ENCODE measurements at regions not wholly inside any gene's neighbourhood (a gene's known extent, or its start where the extent isn't known, plus 50 kb on each side); places are given as distances from the start of the nearest gene placed in this dataset.

DNA sequence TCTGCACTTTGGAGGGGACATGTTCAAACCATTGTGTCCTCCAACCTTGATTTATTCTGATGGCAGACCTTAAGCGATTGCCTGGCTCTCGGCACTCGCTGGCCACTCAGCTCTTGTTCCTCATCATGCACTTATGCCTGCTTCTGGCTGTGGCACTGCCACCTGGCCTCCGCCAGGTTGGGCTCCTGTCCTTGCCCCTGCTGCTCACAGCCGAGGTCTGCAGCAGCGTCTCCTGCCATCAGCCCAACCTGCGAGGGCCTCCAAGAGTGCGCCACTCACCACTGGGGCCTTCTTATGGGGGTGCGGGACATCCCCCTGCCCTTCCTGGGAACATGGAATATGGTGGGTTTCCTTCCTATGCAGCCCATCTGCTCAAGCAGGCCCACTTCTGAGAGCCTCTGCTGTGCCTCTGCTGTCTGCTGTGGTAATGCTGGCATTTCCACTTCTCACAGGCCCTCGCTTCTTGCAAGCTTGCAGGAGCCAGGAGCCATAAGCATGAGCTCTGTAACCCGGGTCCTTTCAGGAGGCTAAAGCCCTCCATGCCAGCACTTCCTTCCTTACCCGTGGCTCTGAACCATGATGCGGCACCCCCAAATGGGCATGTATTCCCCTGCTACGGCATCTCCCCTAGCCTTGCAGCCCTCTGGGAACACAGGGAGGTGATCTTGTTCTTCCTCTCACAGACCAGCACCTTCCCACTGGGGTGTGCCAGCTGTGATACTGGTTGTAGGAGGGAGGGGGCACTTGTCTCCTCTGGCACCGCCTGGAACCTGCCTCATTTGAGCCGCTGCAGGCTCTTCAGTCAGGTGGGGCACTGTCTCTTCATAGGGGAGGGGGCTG, 58.6 kb upstream of the HS6ST1 start:
- Histone ChIP-seq H3K4me2 (ENCODE audit: low read length) (no peak overlapping the region), H3K9me3 (ENCODE audit: control insufficient read depth, low read length) (no peaks in the 10 kb centered on the region), H3K36me3 (ENCODE audit: control insufficient read depth, insufficient read depth, low read length) (no peaks in the 10 kb centered on the region), H2AFZ (no peak overlapping the region), H3K4me1 (no peaks in the 10 kb centered on the region), H3K79me2 (no peaks in the 10 kb centered on the region), H3K4me3 (ENCODE audit: low read depth, low read length) (no peak overlapping the region), H3K27me3 (ENCODE audit: control insufficient read depth, insufficient read depth, low read length) (no peaks in the 10 kb centered on the region), H3K27ac (no peak overlapping the region), H3K9ac (no peak overlapping the region)
- TF ChIP-seq, protein P1, sequence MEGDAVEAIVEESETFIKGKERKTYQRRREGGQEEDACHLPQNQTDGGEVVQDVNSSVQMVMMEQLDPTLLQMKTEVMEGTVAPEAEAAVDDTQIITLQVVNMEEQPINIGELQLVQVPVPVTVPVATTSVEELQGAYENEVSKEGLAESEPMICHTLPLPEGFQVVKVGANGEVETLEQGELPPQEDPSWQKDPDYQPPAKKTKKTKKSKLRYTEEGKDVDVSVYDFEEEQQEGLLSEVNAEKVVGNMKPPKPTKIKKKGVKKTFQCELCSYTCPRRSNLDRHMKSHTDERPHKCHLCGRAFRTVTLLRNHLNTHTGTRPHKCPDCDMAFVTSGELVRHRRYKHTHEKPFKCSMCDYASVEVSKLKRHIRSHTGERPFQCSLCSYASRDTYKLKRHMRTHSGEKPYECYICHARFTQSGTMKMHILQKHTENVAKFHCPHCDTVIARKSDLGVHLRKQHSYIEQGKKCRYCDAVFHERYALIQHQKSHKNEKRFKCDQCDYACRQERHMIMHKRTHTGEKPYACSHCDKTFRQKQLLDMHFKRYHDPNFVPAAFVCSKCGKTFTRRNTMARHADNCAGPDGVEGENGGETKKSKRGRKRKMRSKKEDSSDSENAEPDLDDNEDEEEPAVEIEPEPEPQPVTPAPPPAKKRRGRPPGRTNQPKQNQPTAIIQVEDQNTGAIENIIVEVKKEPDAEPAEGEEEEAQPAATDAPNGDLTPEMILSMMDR (IDR thresholded peaks at IDR 0.05): no peak

DNA sequence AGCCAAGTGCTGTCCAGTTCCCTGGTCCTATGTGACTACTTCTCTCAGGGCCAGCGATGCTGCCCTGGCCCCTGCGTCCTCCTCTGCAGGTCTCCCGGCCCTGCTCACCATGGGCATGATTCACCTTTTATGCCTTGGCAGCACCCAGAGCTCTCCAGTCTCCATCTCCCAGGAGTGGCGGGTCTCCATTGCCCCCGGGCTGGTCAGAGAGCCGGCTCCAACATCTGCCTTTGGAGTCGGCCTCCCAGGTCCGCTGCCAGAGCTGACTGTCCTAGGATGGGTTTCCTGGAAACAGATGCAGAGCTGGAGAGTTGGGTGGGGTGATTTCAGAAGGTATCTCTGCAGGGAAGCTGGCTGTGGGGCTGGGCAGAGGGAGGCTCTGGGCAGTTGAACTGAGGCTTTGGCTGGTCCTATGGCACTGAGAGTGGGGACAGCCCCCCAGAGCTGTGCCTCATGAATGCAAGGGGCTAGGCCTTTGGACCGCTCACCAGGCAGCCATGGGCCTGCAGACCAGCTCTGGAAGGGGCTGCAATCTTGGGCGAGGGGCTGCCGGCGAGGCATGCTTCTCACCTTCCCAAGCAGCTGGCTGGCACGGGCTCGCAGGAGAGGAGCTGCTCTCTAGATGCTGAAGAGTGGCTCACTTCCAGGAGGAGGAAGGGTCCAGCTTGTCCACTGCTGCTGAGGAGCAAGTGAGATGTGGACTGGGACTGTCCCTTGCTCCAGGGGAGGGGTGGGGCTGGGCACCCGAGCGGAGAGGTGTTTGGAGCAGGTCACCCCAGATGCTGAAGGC, 59.8 kb upstream of the HS6ST1 start:
- H3K27ac ChIP-seq: no peak overlapping the region
- H3K4me1 ChIP-seq: no peaks in the 10 kb centered on the region
- no peaks in the 10 kb centered on the region for H3K9me3 ChIP-seq (ENCODE audit: control insufficient read depth, low read length)
- H3K4me3 ChIP-seq (ENCODE audit: low read depth, low read length): no peak overlapping the region
- no peak overlapping the region for H2AFZ ChIP-seq
- TF ChIP-seq, protein P1 (IDR thresholded peaks at IDR 0.05): no peak
- H3K4me2 ChIP-seq (ENCODE audit: low read length): no peak overlapping the region
- H3K9ac ChIP-seq: no peak overlapping the region
- no peaks in the 10 kb centered on the region for H3K36me3 ChIP-seq (ENCODE audit: control insufficient read depth, insufficient read depth, low read length)
- H3K27me3 ChIP-seq (ENCODE audit: control insufficient read depth, insufficient read depth, low read length): no peaks in the 10 kb centered on the region
- H3K79me2 ChIP-seq: no peaks in the 10 kb centered on the region

DNA sequence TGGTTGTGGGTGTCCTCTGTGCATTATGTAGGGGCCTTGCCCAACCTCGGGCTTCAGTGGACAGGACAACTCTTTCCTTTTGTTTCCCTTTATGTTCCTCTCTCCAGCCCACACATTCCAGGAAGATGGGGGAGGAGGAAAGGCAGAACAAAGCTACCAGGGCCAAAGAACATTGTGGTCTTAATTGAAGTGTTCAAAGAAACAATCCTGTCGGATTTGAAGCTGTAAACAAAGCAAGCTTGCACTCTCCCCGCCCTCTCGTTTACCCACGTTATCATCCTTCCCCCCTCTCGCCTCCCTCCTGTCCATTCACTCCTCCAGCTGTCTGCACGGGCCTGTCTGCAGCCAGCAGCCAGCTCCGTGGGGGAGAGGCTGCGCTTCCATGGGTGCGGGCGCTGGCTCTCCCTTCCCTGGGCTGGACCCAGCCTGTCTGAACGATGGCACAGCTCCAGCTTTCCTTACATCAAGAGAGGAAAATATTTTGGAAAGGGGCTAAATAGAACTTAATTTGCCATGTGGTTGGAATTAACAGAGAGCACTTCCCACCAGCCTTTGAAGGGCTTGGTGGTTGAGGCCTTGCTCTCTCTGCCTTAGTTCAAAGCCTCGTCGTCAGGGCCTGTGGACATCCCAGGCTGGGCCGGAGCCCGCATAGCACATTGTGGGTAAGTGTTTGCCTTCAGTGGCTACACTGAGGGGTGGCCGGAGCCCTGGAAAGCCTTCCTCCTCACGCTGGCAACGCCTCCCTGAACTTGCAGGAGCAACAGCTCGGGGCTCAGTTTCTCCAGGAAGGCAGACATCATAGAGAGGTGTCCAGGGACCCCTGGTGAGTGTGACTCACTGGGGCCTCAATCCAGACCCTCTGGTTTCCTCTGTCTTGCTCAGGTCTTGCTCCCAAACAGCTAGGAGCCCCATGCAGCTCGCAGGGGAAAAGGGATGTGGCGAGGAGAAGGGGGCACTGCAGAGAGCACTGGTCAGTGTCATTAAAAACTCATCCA, 60.6 kb upstream of the HS6ST1 start:
- H3K27ac ChIP-seq: no peak overlapping the region
- no peaks in the 10 kb centered on the region for H3K9me3 ChIP-seq (ENCODE audit: control insufficient read depth, low read length)
- no peaks in the 10 kb centered on the region for H3K36me3 ChIP-seq (ENCODE audit: control insufficient read depth, insufficient read depth, low read length)
- no peak overlapping the region for H3K4me2 ChIP-seq (ENCODE audit: low read length)
- no peak overlapping the region for H2AFZ ChIP-seq
- H3K4me3 ChIP-seq (ENCODE audit: low read depth, low read length): no peak overlapping the region
- no peak overlapping the region for H3K9ac ChIP-seq
- no peaks in the 10 kb centered on the region for H3K79me2 ChIP-seq
- no peaks in the 10 kb centered on the region for H3K4me1 ChIP-seq
- H3K27me3 ChIP-seq (ENCODE audit: control insufficient read depth, insufficient read depth, low read length): no peaks in the 10 kb centered on the region
- TF ChIP-seq, protein P1 (IDR thresholded peaks at IDR 0.05): no peak

DNA sequence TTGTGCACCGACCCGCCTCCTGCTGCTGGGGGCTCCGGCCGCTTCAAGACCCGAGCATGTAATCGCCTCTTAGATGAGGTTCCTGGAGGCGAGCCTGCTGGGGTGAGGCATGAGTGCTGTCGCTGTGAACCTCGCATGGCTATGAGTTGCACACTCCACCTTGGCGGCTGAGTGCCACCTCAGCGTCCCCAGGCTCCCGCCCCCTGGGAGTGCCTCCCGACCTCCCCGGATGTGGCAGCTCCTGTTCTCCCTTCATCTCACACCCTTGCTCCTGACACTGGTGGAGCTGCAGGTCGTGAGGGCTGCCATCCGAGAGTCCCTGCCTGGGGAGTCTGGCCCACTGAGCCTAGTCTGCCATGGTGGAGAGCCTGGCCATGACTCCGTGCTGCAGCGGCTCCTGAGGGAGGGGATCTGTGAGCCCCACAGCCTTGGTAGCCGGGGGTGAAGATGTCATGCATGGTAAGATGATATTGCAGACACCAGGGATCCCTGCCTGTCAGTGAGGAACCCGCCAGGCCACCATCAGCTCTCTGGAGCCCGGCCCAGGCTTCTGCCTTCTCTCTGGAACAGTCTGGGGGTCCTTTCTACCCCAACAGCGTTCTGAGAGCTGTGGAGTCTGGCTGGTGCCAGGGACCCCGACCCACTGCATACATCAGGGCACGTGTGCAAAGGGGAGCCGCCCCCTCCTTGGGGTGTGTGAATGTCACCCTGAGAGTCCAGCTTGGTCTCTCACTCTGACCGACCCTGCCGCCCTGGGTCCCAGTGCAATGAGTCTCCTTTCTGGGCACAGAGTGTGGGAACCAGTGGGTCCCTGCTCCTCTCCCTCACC, 61.6 kb upstream of the HS6ST1 start:
- no peak overlapping the region for H3K4me2 ChIP-seq (ENCODE audit: low read length)
- H3K4me1 ChIP-seq: no peaks in the 10 kb centered on the region

More for the DNA sequence above, 61.6 kb upstream of the HS6ST1 start:
- Histone ChIP-seq H3K27me3 (ENCODE audit: control insufficient read depth, insufficient read depth, low read length) (no peaks in the 10 kb centered on the region), H3K4me3 (ENCODE audit: low read depth, low read length) (no peak overlapping the region), H2AFZ (no peak overlapping the region), H3K79me2 (no peaks in the 10 kb centered on the region), H3K36me3 (ENCODE audit: control insufficient read depth, insufficient read depth, low read length) (no peaks in the 10 kb centered on the region), H3K9ac (no peak overlapping the region), H3K27ac (no peak overlapping the region), H3K9me3 (ENCODE audit: control insufficient read depth, low read length) (no peaks in the 10 kb centered on the region)
- TF ChIP-seq, protein P1 (IDR thresholded peaks at IDR 0.05): no peak

Measured in parathyroid adenoma (tissue), 2 donors.